Mammary epithelial cell (primary cell): ENCODE measurements at regions not wholly inside any gene's neighbourhood (a gene's known extent, or its start where the extent isn't known, plus 50 kb on each side); places are given as distances from the start of the nearest gene placed in this dataset.

ENCODE experiments used
- CTCF ChIP-seq, 2 donors: IDR thresholded peaks in 1 of 2; conservative IDR thresholded peaks in 1 of 2; 2 replicates each; pipeline ENCODE4 v1.5.1; 2011 to 2012; ENCODE audit warnings: inconsistent platforms in 2 of 2, low read length in 2 of 2, mild to moderate bottlenecking in 2 of 2, control low read depth in 1 of 2, low read depth in 1 of 2; ENCODE audit not compliant: insufficient read depth in 1 of 2; ENCODE audit errors: extremely low read depth in 1 of 2
- EZH2 ChIP-seq: IDR thresholded peaks from 2 replicates; pipeline ENCODE4 v1.6.1; 2012; ENCODE audit warnings: low read length, inconsistent platforms, borderline replicate concordance

- TF ChIP-seq CTCF (conservative IDR thresholded peaks at IDR 0.05 in 1 of 2, IDR thresholded peaks at IDR 0.05 in 1 of 2; ENCODE audit: extremely low read depth in 1 of 2, insufficient read depth in 1 of 2, low read depth in 1 of 2, low read length in 2 of 2) (no peak), EZH2 (no peak)
Observed at GRCh38 chr2:47250586-47251403, 74.5 kb upstream of the CALM2 start.
